ENCODE measurements at regions not wholly inside any gene's neighbourhood (a gene's known extent, or its start where the extent isn't known, plus 50 kb on each side); places are given as distances from the start of the nearest gene placed in this dataset.

DNA sequence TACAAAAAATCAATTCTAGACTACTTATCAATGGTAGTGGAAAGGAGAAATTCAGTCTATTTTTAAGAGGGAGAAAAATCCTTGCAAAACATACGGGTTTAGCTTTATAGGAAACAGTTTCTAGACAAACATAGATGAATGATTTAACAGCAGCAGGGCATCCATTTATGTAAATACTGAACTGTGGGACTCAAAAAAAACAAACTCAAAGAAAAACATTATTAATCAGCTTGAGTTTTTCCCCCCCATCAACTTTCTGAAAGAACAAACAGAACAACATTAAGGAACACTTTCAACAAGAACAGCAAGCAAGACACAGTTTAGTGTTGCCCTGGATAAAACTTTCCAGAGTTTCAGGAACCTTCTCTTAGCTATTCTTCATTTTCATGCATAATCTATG, 147.3 kb upstream of the KCNK2 start:
- DNase-seq, result no peak

DNA sequence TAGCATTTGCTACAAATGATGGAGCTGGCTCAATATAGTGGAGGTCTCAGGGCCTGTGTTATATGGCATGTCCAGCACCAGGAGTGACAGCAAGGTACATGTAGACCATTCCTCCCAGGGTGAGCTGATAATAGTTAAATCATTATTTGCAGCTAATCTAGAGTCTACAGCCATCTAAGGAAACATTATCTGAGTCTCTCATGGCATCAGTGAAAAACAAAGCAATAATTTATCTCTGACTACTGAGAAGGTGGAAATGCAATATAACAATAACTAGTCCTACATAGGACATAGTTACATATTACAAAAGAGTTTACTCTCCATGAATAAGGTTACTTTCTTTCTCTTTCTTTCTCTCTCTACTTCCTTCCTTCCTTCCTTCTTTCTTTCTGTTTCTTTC, 143.4 kb upstream of the KCNK2 start:
- DNase-seq, result no peak

DNA sequence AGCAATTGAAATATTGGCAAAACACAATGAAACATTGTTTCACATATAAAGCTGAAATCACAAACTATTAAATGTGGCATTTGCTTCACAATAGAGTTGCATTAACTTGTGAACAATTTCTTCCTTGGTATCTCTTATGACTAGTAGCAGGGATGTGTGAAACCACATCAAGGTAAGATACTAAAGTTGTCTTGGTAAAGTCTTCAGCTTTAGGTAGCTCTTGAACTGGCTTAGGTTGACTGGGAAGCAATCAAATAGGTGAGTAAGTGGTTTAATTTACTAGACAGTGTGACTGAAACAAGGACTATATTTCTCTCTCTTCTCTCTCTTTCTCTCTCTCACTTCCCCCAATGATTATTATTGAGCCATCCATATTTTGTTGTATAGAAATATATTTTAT, 141.5 kb upstream of the KCNK2 start:
- DNase-seq, result no peak

DNA sequence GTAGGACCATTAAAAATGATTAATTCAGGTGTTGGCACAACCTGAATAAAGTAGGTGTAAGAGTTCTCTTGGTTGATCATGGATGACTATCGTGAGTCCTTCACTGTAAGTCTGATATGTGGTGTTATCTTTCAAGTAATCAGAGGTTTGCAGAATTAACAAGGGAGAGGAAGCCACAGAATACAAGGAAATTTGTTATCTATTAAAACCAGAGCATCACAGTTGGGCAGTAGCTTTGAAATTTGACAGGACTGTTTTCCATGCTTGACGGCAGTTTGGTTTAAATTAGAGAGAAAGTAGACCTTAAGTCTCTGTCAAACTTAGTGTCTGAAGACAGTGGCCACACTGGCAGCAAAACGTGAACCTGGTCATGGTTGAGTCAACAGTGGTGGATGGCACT, 139.5 kb upstream of the KCNK2 start:
- DNase-seq, result no peak

DNA sequence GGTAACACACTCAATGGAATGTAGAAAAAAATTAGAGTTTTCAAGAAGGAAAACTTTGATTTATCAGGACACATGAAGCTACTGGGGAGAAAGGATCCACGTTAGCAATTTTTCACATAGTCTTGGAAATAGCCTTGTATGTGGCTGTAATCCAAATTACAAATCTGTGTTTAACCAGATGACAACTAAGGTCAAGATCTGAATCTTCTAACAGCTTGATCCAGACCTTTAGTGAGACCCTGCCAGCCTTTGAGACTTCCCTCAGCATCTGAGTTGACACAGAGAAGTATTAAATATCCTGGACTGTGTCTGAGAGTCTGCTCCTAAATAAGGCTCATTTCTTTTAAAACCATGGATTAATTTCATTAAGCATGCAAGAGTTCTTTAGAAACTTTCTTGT, 135.9 kb upstream of the KCNK2 start:
- DNase-seq, result no peak

DNA sequence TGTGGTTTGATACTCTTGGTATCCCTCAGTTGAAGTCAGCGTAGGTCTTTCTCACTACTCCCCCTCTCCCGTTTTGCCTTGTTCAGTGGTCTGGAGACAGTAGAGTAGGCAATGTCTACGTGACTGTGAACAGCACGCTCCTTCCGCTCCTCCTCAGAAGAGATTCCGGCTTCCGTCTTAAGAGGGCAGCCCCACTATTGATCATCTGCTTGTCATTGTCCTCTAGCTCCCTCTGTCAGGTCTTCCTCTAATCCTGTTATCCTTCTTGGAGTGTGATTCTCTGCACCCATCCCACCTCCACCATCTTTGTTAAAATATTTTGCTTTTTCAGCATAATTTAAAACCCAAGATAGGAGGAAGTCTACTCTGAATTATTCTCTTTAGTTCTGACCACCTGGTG, 129.9 kb upstream of the KCNK2 start:
- peak; percentile 11 for DNase-seq

DNA sequence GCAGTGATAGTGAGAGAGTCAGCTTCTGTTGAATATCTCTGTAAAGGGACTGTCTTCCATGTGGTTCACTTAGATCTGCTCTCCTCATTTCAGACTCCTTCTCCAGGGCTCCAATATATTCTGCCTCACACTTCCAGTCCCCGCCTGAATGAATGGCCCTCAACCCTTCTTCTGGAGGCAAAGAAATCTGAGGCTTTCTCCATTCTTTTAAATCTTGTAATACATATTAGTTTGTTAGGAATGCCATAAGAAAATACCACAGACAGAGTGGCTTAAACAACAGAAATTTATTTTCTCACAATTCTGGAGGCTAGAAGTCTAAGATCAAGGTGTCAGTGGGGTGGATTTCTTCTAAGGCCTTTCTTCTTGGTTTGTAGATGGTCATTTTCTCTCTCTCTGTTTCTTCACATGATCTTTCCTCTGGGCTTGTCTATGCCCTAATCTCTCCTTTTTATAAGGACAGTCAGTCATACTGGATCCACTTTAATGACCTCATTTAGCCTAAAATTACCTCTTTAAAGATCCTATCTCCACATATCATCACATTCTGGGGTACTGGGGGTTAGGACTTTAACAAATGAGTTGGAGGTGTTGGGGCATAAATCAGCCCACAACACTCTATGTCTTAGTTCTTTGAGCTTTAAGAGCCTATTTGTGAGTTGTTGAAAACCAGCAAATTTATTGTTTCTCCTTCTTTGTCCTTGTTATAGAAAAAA, 128.5 kb upstream of the KCNK2 start:
- DNase-seq, result no peak

DNA sequence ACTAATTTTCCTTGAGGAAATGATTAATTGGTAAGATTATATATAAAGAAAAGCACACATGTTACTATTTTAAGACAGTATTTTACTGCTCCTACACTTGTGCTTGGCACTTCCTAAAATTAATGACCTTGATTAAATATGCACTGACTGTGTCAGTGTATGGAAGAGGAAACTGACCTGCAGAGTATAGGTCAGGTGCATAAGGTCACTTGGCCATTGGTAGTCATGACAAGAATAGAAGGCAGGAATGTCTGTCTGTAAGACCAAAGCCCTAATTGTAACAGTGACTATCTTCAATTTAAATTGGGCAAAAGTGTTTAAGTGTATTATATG, 128.0 kb upstream of the KCNK2 start:
- DNase-seq, result no peak

DNA sequence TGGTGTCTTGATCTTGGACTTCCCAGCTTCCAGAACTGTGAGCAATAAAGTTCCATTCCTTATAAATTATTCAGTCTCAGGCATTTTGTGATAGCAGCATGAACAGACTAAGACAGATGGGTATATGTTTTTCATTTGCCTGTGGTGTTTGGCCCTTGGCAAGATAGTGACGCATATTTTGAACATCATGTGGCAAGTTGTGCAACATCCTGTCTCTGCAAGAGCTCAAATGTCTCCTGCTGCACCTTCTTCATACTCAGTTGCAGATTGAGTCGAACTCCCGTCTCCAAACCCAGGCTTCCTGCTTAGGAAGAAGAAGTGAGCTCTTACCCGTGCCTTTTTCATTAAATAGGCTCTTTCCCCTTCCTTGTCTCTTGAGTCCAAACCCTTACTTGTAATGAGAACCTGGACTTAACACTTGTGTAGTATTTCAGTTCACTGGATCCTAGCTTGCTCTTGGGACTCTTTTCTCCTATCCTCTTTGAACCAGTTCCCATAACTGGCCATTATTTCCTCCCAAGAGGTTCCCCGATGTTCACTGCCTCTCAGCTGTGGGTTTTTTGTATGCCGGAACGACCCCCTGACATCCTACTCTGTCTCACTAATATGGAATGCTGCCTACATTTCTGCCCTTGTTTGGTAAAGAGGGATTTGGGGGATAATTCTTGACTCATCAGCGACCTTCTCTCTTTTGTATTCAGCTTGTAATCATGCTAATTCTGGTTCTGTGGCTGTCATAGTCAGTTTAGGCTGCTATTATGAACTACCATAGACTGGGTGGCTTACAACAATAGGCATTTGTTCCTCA, 125.0 kb upstream of the KCNK2 start:
- no peak for DNase-seq

DNA sequence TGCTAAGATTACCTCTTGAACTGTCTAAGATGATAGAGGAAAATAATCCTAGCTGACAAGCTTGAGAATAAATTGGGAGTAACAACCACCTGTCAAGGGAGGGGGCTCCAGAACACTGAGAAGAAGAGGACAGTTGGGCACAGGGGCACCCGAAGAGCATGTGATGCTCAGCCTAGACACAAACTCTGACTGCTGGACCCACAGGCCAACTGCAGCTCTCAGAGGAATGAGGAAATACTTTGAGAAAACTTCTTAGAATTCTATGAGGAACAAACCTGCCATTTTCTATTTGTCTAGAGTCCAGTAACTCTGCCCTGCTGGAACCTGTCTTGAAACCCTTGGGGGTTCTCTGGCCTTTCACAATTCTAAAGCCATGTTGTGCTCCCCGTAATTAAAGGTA, 124.1 kb upstream of the KCNK2 start:
- no peak for DNase-seq

DNA sequence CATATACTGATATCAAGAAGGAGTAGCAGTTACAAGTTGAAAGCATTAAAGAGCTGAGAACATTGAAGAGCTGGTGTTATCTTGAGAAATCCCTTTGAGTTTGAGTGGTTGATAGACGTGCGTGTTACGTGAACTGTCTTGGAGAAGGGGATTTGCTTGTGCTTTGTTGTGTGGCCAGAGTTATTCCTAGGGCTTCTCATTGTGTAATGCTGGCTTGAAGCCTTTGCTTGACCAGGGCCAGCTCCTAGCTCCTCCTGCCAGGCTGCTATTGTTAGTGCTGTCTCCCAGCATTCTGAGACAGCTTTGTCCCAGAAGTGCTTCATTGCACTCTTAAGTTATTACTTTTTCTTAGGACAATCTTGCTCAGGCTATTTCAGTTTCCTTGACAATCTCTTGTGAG, 116.2 kb upstream of the KCNK2 start:
- no peak for DNase-seq

DNA sequence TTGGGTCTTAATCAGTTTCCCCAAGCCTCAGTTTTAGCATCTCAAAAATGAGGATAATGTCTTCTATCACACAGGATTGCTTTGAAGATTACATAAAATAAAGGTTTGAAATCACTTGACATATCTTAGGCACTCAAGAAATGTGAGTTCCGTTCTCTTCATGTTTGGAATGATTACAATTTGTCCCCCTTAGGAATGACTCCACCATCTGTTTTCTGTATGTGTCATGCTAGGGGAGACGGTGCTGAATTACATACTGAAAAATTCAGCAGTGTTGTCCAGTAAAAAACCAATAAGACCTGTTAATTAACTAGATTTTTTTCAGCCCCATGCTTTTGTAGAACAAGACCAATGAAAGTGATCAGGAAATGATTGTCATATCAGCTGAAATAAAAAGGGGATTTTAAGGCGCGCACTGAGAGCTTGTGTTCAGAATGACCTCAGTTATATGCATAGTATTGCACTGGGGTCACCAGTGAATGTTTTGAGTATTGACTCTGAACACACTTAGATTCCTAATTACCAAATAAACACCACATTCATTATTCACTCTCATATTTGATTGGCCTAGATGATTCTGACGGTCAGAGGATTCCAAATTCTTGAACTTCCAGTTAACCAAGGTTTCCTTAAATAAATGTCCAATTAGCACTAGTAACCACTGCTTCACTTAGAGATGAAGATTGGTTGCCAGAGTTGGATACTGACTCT, 114.5 kb upstream of the KCNK2 start:
- no peak for DNase-seq

DNA sequence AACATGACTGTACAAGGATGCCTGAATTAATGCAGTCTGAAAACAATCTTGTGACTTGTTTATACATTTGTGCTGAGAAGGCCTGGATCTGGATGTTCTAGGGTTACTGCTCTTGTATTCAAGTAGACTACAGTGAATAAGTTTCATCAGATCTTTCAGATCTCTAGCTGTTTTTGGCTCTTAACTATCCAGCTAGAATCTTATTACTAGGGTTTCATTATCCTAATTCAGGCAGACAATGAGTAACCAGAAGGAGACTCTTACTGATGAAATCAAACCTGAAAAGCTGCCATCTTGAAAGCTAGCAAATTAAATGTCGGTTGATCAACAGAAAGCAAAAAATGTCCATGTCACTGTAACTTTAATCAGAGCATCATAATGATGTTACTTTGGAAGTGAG, 112.5 kb upstream of the KCNK2 start:
- no peak for DNase-seq

DNA sequence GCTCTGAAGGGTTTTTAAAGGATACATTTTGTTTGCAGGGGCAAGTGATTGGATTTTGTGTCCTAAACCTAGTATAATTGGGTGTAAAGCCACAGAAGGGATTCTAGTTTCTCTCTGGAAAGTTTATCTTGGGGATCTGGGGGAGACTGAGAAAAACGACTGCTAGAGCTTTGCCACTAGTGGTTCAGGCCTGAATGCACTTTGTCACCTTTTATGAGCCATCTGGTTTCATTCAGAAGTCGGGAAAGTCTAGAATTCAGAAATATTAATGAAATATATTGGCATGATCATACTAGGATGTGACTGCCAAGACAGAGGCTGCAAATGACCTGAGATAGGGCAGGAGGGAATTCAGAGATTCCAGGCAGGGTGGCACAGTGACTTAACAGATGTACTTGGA, 111.5 kb upstream of the KCNK2 start:
- no peak for DNase-seq

DNA sequence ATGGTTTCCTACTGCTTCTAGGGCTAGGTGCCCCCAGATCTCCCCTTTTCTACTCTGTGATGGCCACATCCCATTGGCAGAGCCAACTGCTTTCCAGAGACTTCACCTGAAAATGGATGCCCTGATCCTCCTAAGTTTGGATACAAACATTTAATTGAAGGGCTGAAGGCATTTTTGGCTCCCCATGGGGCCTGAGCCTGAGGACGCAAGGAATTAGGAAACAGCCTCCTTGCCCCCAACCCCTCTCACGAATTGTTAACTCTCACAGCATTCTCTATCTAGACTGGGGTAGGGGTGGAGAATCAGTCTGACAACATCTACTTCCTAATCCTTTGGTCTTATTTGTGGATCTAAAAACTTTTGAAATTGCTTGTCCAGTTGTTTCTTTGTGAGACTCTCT, 108.5 kb upstream of the KCNK2 start:
- no peak for DNase-seq

DNA sequence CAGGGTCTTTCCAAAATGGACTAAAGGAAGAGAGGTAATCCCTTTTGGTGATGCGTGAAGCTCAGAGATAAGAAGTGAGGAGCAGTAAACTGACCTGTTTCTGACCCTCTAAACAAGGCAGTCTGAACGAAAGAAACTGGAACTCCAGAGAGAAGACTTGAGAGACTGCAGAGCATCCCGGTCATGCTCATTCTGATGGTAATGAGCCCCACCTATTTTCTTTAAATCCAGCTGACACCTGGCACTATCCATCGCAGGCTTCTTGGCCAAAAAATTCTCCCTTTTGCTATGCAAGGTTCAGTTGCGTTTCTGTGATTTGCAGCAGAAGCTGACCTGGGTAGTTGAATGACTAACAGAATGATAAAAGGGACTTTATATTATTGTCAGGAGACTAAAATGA, 105.9 kb upstream of the KCNK2 start:
- DNase-seq, result no peak

DNA sequence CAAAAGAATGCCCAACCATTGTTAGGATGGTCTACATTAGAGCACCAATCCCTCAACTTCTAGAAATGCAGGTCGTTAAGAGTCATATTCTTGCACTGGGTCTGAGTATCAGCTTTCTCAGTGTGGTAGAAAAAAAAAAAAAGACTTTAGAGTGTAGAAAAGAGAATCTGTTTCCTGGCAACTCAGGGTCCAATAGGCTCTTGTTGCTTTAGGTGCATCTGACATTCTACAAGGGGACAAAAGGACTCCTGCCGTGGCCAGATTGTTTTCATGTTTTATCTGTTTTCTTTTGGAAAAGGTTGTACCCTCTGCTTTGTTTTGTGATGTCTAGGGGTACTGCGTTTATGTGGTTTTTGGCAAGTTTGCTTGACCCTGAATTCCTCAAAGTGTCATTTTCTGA, 105.4 kb upstream of the KCNK2 start:
- no peak for DNase-seq

DNA sequence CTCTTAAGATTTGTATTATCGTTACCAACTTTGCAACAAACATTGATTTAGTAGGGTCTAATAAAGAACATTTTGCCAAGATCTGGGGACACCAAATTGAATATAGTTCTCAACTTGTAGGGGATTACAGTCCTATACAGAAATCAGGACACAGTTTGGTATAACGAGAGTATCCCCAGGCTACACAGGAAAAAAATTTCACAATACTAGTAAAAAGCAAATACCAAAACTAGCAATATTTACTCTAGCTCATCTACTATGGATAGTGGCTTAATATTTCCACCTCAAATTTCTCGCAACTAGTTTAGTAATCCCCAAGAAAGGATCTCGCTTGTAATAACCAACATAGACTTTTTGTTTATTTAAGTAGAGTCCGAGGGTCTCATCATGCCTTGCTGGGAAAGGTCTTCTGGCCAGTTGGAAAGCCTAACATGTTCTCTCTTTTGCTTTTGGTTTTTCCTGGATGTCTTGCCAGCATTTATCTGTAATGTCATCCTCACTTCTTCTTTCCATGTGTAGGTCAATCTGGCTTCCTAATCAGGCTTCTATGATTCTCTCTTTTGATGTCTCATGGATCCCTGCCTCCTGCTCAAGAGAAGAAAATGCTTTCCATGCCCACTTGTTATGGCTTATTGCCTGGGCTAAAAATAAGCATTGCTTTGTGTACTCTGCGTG, 104.7 kb upstream of the KCNK2 start:
- DNase-seq, result no peak

DNA sequence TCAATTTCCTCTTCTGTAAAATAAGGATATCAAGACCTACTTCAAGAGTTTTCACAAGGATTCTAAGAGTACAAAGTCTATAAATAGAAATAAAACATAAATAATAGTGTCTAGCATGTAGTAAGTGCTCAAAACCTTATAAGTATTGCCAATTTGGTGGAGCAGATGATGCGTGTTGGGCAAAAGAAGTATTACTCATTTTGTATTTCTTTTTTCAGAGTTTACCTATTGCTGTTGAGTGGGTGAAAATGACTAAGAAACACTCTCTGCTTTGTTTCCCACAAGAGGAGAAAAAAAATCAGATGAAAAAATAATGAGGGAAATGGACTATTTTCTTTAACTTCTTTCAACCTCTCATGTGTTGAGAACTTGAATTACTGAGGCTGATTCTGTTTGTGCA, 103.3 kb upstream of the KCNK2 start:
- DNase-seq, result no peak

DNA sequence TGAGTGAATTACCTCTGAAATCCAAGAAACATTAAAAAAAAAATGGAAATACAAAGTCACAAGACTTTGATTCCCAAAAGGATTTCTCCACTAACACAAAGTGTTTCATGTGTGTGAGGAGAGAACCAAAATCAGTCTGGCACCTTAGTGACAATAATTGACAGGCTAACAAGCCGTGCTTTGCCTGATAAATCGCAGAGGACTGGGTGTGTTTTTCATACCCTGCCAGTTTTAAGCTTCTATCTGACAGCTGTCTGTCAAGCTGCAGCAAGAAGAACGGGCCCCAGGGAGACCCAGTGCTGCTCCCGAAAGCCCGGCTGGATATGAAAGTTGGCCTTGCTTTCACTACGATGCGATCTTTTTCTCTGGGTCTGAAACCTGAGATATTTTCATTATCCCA, 101.6 kb upstream of the KCNK2 start:
- DNase-seq, result no peak

DNA sequence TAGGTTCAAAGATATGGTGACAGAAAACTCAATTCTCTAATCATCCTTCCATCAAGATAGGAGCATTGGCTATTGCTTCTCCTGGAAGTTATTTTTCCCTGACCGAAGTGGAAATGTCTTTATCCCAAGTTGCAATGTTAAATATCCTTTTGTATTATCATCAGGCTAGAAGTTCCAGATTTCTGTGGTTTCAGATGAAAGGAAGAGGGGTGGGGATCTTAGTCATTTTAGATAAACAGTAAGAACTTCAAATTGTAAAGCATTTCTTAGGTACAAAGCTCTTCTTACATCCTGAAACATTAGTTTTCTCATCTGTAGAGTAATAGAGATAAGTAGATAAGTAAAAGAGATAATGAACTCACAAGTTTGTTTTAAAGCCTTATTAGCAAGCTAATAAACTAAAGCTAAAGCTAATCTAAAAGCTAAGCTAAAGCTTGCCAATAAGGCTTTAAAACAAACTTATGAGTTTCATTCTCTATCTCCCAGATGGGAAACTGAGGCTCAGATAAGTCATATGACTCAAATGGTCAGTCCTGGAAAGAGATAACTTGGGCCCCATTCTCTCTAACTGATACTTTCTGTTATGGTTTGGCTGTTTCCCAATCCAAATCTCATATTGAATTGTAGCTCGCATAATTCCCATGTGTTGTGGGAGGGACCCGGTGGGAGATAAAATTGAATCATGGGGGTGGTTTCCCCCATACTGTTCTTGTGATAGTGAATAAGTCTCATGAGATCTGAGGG, 99.2 kb upstream of the KCNK2 start:
- DNase-seq, result no peak

DNA sequence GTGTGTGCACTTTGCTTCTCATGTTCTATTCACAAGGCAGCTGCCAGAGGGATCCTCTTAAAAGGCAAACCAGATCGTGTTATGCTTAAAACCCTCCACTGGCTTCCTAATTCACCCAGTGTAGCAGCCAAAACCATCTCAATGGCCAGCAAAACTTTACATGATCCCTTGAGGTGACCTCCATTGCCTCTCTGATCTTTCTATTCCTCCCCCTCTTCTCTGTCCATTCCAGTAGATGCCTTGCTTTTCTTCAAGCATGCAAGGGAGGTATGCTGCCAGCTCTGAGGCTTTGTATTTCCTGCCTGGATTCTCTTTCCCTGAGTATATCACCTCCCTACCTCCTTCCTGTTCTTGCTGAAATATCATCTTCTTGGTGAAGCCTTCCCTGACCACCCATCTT, 93.2 kb upstream of the KCNK2 start:
- DNase-seq, result no peak

DNA sequence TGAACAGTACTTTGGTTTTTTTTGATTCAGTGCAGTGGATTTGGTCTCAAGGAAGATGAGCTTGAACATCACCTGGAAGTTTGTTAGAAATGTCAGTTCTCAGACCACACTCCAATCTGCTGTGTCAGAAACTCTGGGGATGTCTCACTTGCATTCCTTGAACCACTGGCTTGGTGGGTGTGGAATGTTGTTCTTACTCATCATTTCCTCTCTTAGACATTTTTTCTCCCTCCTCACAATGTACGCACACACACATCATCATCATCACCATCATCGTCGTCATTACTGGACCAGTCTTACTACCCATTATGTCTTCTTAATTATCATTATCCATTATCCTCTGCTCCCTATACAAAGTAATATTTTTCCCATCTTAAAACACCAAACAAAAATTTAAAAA, 91.9 kb upstream of the KCNK2 start:
- no peak for DNase-seq

Data from RPMI8226 (cell line).